CD4-positive, alpha-beta T cell treated with Interferon alpha-2 for 1 hour (primary cell): ENCODE measurements at regions not wholly inside any gene's neighbourhood (a gene's known extent, or its start where the extent isn't known, plus 50 kb on each side); places are given as distances from the start of the nearest gene placed in this dataset.
"Not testable (repeated sequence)": the region's sequence is repeated elsewhere in the genome, so short reads cannot be mapped to it uniquely, and the experiment has no call there.

Experiments
- DNase-seq, 2 donors: peaks; one replicate each; pipeline ENCODE4 v3.0.0-alpha.2; 2020 to 2022

DNA sequence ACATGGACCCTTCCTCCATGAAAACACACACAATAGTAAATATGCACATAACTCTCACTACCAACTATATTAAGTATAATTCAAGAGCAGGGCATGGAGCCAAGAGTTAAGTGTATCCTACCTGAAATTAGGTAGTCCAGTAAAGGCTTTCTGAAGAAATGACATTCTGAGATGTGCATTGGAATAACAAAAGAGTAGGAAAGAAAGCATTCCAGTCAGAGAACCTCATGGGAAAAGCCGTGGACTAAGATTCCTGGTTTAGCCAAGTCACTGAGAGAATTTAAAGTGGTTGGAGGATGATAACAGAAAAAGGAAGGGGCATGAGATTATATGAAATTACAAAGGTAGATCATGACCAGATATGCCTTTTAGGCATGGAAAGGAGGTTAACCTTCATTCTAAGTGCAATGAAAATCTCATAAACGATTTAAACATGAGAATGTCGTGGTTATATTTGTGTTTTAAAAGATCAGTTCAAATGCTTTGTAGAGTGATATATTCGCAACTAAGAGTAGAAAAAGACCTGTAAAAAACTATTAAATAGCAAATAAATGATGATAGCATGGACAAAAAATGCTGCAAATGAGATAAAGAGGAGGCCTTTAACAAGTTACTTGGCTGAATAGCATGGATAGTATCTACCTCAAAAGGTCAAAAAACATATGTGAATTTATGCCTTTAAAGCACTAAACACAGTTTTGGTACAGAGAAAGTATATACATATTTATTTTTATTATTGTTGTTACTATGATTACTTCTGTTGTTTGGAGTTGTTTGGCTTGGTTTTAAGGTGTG lies 767.4 kb upstream of the GHITM start:
- no peak for DNase-seq

DNA sequence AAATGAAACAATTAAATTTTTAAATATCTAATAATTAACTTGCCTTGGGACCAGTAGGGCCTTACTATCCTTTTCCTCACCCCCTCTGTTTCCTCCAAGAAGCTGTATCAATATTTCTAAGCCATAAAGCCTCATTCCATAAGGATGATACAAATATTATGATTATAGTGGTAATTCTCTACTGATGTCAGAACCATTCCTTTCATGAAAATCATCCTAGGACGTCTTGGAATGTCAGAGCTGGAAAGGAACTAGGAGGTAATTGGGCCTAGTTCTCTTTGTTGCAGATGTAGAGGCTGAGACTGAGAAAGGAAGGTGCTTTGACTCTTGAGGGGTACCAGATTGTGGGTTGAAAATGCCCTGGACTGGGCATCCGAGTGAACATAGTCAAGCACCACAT lies 766.7 kb upstream of the GHITM start:
- no peak for DNase-seq

DNA sequence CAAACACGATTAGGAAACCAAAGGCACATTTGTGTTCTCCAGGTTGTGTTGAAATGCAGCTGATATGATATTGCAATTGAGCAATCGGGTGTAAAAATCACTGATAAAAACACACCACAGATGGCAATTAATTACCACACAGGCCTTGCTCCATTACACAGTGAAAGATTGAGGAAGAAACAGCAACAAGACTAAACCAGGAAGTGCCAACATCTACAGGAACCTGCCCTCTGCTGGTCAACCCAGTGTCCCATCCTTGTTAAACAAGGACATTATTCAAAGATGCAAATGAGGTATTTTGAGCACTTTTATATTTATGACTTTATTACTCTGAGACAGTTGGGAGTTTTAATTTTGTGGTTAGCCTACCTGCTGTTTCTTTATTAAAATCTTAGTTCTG lies 765.6 kb upstream of the GHITM start:
- DNase-seq = no peak

DNA sequence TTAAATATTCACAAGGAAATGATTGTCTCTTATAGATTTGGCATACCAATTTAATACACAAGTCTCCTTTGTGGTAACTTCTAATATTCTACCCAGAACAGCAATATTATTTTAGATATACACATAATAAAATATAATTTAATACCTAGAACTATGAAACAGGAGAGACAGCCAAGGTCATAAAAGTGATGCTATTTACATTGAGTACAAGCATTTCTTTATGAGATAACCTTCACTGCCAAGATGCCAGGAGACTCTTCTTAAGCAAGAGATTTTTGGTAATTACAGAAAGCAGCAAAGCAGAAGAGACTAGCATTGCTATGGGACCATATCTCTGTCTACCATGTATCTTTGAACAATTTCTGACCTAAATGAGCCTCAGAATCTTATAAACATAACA lies 764.6 kb upstream of the GHITM start:
- DNase-seq = no peak

DNA sequence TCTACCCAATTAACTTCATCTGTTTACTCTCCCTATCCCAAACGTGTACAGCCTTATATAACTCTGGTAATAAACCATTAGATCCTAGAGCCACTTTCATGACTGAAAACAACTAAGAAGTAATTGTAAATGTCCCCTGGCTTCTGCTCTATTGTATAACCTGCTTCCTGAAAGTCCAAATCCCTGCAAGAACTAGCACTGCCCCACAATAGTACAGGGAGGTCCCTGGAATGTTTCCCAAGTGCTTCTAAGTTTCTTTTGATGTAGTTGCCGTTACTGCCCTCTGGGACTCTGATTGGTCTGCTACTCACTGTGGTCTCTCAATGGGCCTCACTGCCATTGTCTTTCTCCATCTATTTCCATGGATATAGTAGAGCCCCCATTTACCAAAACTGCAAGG lies 764.0 kb upstream of the GHITM start:
- no peak for DNase-seq

DNA sequence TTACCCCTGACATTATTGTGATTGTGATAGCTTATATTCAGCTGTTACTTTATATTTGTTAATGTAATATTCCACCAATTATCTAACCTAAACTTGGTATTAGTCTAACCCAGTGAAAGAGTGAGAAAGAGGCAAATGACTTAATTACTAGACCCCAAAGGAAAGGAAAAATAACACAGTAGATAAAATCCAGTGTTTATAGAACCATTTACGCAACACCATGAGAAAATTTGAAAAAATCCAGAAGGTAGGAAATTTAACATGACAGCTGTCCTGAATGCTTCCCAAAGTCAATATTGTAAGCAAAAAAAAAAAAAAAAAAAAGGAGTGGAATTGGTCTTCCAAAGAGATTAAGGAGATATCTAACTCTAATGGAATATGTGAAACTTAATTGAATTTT lies 741.5 kb upstream of the GHITM start:
- DNase-seq = no peak

DNA sequence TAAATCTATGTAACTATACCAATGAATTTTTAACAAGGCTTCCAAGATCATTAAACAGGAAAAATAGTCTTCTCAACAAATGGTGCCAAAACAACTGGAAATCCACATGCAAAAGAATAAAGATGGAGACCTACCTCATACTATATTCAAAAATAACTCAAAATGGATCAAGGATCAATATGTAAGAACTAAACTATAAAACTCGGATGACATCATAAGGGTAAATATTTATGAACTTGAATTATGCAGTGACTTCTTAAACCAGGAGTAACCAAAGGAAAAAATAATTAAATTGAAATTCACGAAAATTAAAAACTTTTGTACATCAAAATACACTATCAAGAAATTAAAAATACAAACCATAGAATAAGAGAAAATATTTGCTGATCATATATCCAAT lies 728.7 kb upstream of the GHITM start:
- DNase-seq = no peak

DNA sequence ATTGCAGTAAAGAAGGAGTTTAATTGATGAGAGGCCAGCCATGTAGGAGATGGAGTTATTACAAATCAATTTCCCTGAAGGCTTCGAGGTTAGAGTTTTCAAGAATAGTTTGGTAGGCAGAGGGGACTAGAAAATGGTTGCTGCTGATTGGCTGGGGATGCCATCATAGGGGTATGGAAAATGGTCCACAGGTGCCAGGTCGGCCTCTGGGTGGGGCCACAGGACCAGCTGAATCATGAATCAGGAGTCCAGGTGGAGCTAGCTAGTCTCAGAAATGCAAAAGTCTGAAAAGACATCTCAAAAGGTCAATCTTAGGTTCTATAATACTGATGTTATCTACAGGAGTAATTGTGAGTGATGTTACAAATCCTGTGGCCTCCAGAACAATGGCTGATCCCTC lies 714.0 kb upstream of the GHITM start:
- no peak for DNase-seq

DNA sequence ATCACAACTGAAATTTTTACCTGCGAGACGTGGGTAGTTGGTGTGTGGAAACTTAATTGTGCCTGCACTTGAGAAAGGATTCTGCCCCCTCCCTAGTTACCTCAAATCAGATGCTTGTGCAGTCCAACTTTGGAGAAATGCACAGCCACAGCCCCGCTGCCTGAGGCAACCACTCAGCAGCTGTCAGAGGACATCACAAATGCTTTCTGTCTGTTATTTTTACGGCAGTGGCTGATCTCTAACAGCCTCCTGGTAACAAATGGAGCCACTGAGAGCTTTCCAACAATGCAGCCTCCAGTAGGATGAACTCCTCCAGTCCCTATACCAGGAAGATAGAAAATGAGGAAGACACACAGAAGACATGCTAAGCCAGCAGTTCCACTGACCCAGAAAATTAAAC lies 712.2 kb upstream of the GHITM start:
- DNase-seq = no peak

DNA sequence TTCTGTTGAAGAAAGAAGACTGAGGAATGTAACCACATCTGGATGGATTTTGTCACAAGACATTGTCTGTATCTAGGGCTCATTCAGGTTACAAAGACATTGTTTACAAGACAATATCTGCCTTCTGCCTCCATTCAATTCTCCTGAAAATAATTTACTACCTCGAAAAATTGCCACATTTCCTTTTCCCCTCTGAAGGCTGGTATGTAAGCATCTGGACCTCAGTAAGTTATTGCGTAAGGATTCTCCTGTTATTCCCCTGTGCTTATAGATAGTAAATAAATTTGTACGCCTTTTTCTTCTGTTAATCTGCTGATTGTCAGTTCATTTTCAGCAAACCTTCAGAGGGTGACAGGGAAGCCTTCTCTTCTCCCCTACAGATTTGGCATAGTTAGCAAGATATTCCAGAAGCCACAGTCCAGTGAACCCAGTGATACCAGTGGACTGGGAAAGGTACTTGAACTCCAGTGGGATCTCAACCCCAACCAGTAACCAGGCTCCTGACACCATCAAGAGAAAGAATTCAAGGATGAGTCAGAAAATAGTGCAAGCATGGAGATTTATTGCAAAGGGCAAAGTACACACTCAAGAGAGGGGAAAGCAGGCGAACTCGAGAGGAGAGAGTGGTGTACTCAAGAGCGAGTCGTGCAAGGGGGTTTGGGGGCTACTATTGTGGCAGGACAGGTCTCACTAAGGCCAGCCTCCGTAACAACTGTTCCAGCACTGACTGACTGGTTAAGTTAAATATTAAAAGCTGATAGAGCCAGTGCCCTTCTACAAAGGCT lies 706.9 kb upstream of the GHITM start:
- no peak for DNase-seq

DNA sequence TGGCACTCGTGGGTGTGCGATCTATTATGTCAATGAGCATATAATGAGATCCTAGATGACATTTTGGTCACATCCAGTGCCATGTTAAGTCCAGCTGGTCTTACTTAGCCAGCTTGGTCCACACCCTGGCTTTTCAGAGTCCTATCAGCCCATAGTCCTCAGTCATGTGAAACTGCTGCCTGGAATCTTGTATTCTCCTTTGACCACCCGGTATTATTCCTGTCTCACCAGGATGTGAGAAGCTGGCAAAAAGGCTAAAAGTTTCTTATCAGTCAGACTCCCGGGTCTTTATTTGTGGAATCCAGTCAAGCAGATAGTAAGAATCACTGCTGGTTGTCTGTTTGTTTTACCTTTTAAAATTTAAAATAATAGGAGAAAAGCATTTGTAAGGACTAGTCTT lies 705.6 kb upstream of the GHITM start:
- DNase-seq = no peak

DNA sequence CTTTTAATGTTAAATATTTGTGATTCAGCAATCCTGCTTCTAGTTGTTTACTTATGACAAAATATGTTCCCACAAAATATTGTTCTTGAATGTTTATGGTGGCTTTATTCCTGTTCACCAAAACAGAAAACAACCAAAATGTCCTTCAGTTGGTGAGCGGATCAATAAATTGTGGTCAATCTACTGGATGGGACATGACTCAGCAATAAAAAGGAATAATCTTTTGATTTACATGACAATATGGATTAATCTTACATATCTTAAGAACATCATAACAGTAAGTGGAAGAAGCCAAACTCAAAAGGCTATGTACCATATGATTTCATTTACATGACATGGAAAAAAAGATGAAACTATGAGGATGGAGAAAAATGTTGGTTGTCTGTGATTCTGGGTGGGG lies 691.3 kb upstream of the GHITM start:
- DNase-seq = no peak

DNA sequence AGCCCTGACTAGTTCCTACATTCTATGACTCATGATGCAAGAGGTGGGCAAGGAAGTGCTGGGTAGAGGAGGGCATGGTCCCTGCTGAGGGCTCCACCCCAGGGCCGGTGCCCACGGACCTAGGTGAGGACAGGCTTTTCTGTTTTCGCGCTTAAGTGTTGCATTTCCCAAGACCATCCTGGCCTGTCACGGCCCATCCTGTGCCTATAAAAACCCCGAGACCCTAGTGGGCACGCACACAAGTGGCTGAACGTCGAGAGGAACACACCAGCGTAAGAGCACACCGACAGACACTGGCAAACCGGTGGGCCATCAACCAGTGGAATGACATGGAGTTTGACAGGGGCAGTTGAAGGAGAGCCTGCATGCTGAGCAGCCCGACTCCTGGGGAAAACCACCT lies 680.7 kb upstream of the GHITM start:
- no peak for DNase-seq

DNA sequence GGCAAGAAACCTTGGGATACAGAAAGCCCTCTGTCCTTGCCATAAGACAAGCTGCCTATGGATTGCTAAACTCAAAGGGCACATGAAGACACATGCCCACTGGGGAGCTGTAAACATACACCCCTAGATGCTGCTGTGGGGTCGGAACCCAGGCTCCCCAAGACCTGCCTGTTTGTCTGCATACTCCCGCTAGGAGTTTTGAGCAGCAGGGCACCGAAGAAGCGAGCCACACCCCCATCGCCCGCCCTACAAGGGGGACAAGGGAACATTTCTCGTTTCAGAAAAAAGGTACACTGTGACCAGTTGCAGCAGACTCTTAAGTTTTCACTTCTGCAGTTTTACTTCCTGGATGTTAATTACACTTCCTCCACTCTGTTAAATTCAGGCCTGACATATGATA lies 680.2 kb upstream of the GHITM start:
- DNase-seq = no peak

DNA sequence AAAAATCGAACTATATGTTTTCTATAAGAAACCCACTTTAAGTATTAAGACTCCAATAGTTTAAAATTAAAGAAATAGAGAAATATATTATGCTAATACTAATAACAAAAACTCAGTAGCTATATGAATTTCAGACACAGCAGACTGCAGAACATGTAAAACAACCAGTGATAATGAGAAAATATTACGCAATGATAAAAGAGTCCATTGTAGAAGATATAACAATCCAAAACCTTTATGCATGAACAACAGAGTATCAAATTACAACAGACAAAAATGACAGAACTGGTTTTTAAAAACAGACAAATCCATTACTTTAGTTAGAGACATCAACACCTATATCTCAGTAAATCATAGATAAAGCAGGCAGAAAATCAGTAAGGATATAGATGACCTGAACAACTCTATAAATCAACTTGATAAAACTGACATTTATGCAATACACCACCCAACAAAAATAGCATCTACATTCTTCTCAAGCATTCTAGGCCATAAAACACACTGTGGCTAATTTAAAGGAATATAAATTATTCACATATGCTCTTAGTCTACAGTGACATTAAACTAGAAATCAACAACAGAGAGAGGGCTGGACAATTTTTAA lies 669.5 kb upstream of the GHITM start:
- no peak for DNase-seq

DNA sequence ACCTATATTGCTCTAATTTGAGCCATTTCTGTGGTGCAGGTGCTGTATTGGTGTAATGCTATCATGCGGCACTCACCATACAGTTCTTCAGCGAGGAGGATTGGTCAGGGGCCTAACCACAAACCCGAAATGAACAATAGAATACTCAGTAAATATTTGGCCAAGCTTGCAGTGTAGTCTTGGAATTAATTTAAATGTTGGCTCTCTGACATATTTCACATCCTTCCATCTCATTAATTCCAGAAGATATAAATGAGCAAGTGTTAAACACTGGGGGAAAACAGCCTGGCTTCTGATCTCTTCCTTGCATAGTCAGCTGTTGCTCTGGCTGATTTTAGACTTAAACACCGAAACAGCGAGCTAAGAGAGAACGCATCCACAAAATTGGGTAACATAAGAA lies 663.1 kb upstream of the GHITM start:
- DNase-seq = no peak

DNA sequence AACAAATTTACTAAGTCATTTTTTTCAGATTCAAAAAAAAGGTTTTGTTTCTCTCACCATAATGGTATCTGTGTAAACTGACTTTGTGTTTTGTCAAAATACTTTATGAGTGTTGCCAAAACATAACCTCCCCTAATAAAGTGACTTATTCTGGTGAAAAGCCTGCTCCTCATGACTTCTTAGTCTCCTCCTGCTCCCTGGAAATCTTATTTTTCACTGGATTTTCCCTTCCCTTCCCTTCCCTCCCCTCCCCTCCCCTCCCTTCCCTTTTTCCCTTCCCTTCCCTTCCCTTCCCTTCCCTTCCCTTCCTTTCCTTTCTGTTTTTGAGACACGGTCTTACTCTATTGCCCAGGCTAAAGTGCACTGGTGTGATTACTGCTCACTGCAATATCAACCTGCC lies 650.1 kb upstream of the GHITM start:
- DNase-seq = no peak

DNA sequence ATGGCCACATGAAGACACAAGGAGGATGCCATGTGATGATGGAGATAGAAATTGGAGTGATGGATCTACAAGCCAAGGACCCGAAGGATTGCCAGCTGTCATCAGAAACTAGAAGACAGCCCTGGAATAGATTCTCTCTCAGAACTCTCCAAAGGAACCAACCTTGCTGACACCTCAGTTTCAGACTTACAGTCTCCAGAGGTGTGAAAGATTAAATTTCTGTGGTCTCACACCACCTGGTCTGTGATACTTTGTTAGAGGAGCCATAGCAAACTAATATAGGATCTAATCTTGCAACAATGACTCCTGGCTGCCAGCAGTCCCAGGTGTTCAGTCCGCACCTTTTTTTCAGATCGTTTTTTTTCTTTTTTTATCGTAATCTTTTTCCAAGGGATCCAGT lies 647.3 kb upstream of the GHITM start:
- no peak for DNase-seq

DNA sequence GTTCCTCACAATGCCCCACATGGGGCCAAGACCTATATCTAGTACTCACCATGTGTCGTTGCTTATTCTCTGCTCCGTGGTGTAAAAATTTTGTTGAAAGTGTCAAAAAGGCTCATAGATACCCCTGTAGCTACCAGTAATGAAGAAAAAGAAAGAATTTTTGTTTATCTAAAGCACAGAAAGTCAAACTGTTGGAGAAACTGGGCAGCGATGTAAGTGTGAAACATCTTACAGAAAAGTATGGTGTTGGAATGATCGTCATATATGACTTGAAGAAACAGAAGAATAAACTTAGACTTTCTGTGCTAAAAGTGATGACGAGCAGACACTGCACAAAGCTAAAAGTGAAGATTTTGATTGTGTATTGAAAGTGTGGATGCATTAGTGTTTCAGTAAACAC lies 626.6 kb upstream of the GHITM start:
- no peak for DNase-seq

DNA sequence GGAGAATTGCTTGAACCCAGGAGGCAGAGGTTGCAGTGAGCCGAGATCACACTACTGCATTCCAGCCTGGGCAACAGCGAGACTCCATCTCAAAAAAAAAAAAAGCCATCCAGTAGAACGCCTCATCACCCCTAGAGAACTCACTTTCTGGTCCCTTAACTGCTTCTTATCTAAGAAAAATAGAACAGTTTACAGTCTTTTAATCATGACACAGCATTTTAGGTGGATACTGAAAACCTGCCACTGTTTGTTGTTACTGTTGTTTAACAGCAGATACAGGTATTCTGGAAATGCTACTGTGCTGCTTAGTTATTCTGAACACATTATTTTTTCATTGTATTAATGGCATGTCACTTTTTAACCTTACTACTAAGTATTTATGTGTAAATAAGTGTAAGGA lies 624.3 kb upstream of the GHITM start:
- no peak for DNase-seq

DNA sequence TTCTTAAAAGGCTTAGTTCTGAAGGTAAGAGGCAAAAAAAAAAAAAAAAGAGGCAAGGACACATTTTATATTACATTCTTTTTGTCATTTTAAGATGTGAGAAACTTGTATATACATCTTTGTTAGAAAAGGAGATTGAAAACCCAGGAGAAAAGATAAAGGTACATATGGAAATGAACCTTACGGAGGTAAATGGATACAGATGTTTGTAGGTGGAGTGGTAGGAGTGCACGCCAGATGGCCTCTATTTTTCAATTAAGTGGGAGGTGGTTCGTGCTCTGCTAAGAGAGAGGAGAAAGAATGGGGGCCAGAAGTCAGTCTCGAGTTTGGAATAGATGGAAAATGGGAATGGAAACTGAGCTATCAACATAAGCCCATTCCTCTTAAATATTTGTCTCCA lies 622.5 kb upstream of the GHITM start:
- DNase-seq = no peak

DNA sequence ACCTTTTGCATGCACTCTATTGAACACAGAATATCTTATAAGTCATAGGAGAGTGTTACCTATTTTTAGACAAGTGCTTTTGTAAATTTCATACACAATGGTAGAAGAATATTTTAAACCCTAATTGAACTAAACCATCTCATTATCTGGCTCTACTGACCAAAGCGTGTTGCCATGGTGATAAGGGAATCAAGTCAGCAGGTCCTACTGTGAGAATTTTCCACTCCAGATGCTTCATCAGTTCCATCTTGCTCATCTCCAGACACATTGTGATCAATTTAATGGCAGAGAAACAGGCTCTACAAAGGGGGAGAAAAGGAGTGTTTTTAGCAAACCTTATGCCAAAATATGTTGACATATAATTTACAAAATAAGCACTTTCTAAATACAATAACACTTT lies 621.9 kb upstream of the GHITM start:
- no peak for DNase-seq

DNA sequence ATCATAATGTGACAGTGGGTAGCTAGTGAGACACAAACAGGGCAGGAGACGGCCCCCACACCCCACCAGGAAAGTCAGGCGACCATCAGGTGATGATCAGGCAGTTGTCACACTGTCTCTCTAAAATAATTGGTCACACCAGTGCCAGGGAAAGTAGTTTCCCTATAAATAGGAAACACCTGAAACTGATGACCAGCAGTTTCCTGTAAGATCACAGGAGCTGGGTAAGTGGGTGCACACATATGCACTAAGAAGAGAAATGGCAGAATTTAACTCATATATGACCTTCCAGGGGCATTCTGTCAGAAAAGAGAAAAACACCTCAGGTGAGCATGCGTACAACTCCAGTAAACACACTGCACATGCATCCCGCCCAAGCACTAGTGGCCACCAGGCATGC lies 620.5 kb upstream of the GHITM start:
- no peak for DNase-seq

DNA sequence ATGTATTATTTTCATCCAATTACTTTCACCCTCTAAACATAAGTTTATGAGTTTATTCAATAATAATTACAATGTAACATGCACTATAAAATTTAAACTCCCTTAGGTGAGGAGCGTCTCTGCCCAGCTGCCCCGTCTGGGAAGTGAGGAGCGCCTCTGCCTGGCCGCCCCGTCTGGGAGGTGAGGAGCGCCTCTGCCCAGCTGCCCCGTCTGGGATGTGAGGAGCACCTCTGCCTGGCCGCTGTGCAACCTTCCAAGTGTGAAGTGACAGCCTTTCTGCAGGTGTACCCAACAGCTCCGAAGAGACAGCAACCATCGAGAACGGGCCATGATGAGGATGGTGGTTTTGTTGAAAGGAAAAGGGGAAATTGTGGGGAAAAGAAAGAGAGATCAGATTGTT lies 618.9 kb upstream of the GHITM start:
- not testable (repeated sequence) for DNase-seq
